ENCODE measurements at regions not wholly inside any gene's neighbourhood (a gene's known extent, or its start where the extent isn't known, plus 50 kb on each side); places are given as distances from the start of the nearest gene placed in this dataset.

- WGBS: 71% methylated on average over 9 of the region's 9 CpGs
- peaks cover under 1 to 15% (median 3%) of the 10 kb centered on the region in 4 donors for H3K9me3 ChIP-seq (ENCODE audit: control insufficient read depth in 4 of 4, low read length in 3 of 4)
- H3K27ac ChIP-seq (ENCODE audit: low read depth in 1 of 2, low read length in 2 of 2): no peak overlapping the region
- peaks cover 0 to 12% (median 1%) of the 10 kb centered on the region in 4 donors for H3K27me3 ChIP-seq (ENCODE audit: control insufficient read depth in 4 of 4, insufficient read depth in 4 of 4, low read length in 3 of 4)
- no peaks in the 10 kb centered on the region for H3K36me3 ChIP-seq (ENCODE audit: control insufficient read depth in 4 of 4, insufficient read depth in 3 of 4, low read depth in 1 of 4, low read length in 3 of 4)
- TF ChIP-seq YY1 (IDR thresholded peaks at IDR 0.05) (no peak), FOXA2 (IDR thresholded peaks at IDR 0.05) (no peak), NR2F2 (IDR thresholded peaks at IDR 0.05) (no peak), RAD21 (IDR thresholded peaks at IDR 0.05) (no peak), ATF3 (IDR thresholded peaks at IDR 0.05) (no peak), REST (IDR thresholded peaks at IDR 0.05) (no peak), FOXA1 (IDR thresholded peaks at IDR 0.05) (no peak), TAF1 (conservative IDR thresholded peaks at IDR 0.05) (no peak), HNF4G (IDR thresholded peaks at IDR 0.05) (no peak)
- DNase-seq (ENCODE audit: low spot score): no peak
- H3K4me3 ChIP-seq (ENCODE audit: low read depth in 1 of 3, low read length in 3 of 3): no peak overlapping the region
- H3K9ac ChIP-seq (ENCODE audit: low read depth in 1 of 2, low read length in 2 of 2): no peak overlapping the region
- H3K4me1 ChIP-seq (ENCODE audit: control insufficient read depth in 4 of 4, insufficient read depth in 4 of 4, low read length in 3 of 4): no peaks in the 10 kb centered on the region
Measured at GRCh38 chr18:8526332-8526731, 82.9 kb upstream of the RAB12 start.

GRCh38 chr18:8529609-8530008, 79.6 kb upstream of the RAB12 start:
- no peak overlapping the region for H3K9ac ChIP-seq (ENCODE audit: low read depth in 1 of 2, low read length in 2 of 2)
- no peak for DNase-seq (ENCODE audit: low spot score)
- no peak overlapping the region for H3K27ac ChIP-seq (ENCODE audit: low read depth in 1 of 2, low read length in 2 of 2)
- no peaks in the 10 kb centered on the region for H3K36me3 ChIP-seq (ENCODE audit: control insufficient read depth in 4 of 4, insufficient read depth in 3 of 4, low read depth in 1 of 4, low read length in 3 of 4)
- H3K4me1 ChIP-seq (ENCODE audit: control insufficient read depth in 4 of 4, insufficient read depth in 4 of 4, low read length in 3 of 4): no peaks in the 10 kb centered on the region
- no peak overlapping the region for H3K4me3 ChIP-seq (ENCODE audit: low read depth in 1 of 3, low read length in 3 of 3)
- peaks cover 5 to 23% (median 8%) of the 10 kb centered on the region in 4 donors for H3K9me3 ChIP-seq (ENCODE audit: control insufficient read depth in 4 of 4, low read length in 3 of 4)
- 81% methylated on average over 2 of the region's 2 CpGs for WGBS
- TF ChIP-seq YY1 (IDR thresholded peaks at IDR 0.05) (no peak), REST (IDR thresholded peaks at IDR 0.05) (no peak), MAX (IDR thresholded peaks at IDR 0.05) (no peak), HNF4G (IDR thresholded peaks at IDR 0.05) (no peak), FOXA1 (IDR thresholded peaks at IDR 0.05) (no peak), GABPA (IDR thresholded peaks at IDR 0.05 in 1 of 2, conservative IDR thresholded peaks at IDR 0.05 in 1 of 2) (no peak), EGR1 (IDR thresholded peaks at IDR 0.05; ENCODE audit: low read depth in 2 of 2) (no peak), FOXA2 (IDR thresholded peaks at IDR 0.05) (no peak), RXRA (IDR thresholded peaks at IDR 0.05) (no peak), CTCF (IDR thresholded peaks at IDR 0.05; ENCODE audit: low read depth, low read length, missing input control) (no peak), SP1 (IDR thresholded peaks at IDR 0.05) (no peak), ATF3 (IDR thresholded peaks at IDR 0.05) (no peak), HNF4A (conservative IDR thresholded peaks at IDR 0.05) (no peak), NR2F2 (IDR thresholded peaks at IDR 0.05) (no peak), RAD21 (IDR thresholded peaks at IDR 0.05) (no peak), JUND (IDR thresholded peaks at IDR 0.05) (no peak), ZBTB33 (IDR thresholded peaks at IDR 0.05) (no peak), TAF1 (conservative IDR thresholded peaks at IDR 0.05) (no peak)
- peaks cover 0 to 3% (median 0%) of the 10 kb centered on the region in 4 donors for H3K27me3 ChIP-seq (ENCODE audit: control insufficient read depth in 4 of 4, insufficient read depth in 4 of 4, low read length in 3 of 4)

Data from liver (tissue), 8 donors.